Activated CD8-positive, alpha-beta T cell treated with anti-CD3 and anti-CD28 coated beads, Interleukin-2, amount 10 ng/mL, durations not matched to agents 7 days and 5 days (primary cell): ENCODE measurements at regions not wholly inside any gene's neighbourhood (a gene's known extent, or its start where the extent isn't known, plus 50 kb on each side); places are given as distances from the start of the nearest gene placed in this dataset.

Source experiments
- ATAC-seq: fragments of 150-1000 bp; cut with Tn5 transposase; one replicate; pipeline ENCODE4 v1.10.0; 2021; ENCODE audit warnings: moderate library complexity
- CTCF ChIA-PET: fragments of 350-600 bp; sonication (Branson Sonifier 250); formaldehyde crosslinking; loops from one replicate; lab custom pipeline; 2021; ENCODE audit warnings: antibody characterized with exemption; lab: Charles Lee
- POLR2A ChIA-PET: fragments of 350-600 bp; sonication (Branson Sonifier 250); formaldehyde crosslinking; loops from one replicate; lab custom pipeline; 2021; ENCODE audit warnings: antibody characterized with exemption; lab: Charles Lee
- DNase-seq: peaks from one replicate; pipeline ENCODE4 v3.0.0-alpha.2; 2020
- H3K27ac Mint-ChIP-seq: one replicate; pipeline ENCODE4 v1.8.0; 2021; ENCODE audit warnings: mild to moderate bottlenecking, mixed read lengths
- H3K27me3 Mint-ChIP-seq: one replicate; pipeline ENCODE4 v1.8.0; 2021; ENCODE audit warnings: low read depth, mixed read lengths
- H3K36me3 Mint-ChIP-seq: one replicate; pipeline ENCODE4 v1.8.0; 2021; ENCODE audit warnings: low read depth, mixed read lengths
- H3K4me1 Mint-ChIP-seq: one replicate; pipeline ENCODE4 v1.8.0; 2021; ENCODE audit warnings: low read depth, mixed read lengths
- H3K4me3 Mint-ChIP-seq: one replicate; pipeline ENCODE4 v1.8.0; 2021; ENCODE audit warnings: mild to moderate bottlenecking, mixed read lengths
- H3K9me3 Mint-ChIP-seq: one replicate; pipeline ENCODE4 v1.8.0; 2022; ENCODE audit warnings: mixed read lengths; ENCODE audit not compliant: insufficient read depth

DNA sequence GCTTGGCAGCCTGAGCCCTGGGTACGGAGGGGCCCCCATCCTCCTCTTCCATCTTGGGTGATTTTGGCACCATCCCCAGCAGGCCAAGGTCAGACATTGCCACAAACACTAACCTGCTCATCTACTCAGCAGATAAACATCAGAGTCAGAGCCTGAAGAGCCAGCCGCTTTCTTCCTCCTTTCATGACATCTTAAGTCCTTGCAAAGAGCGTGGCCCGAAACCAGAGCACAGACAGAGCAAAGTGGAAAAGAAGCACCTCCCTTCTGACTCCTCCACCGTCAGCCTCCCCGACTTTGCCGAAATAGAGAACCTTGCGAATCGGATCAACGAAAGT, 60.4 kb upstream of the RPH3AL start:
- peaks cover 48% of the 10 kb centered on the region for H3K36me3 Mint-ChIP-seq
- peak overlapping the region; percentile 68 for H3K4me3 Mint-ChIP-seq
- POLR2A ChIA-PET, result interaction anchor here (1.3 kb wide), 1 partner anchor 122 kb away, joined by 3 read pairs; no protein-coding TSS in a partner anchor
- CTCF ChIA-PET, result interaction anchor here (0.7 to 3.3 kb wide), 42 partner anchors 10 to 568 kb away, joined by 3 to 209 read pairs (median 6); partner anchors contain the start of genes GEMIN4 and RFLNB
- no peak for ATAC-seq
- no peaks in the 10 kb centered on the region for H3K9me3 Mint-ChIP-seq
- peaks cover 79% of the 10 kb centered on the region for H3K4me1 Mint-ChIP-seq
- H3K27ac Mint-ChIP-seq, result peak overlapping the region; percentile 74
- no peak for DNase-seq
- H3K27me3 Mint-ChIP-seq, result peaks cover 3% of the 10 kb centered on the region

GRCh38 chr17:412211-413015, 59.8 kb upstream of the RPH3AL start:
- peak overlapping the region; percentile 81 for H3K27ac Mint-ChIP-seq
- peaks cover 74% of the 10 kb centered on the region for H3K4me1 Mint-ChIP-seq
- H3K36me3 Mint-ChIP-seq, result peaks cover 52% of the 10 kb centered on the region
- peak overlapping the region; percentile 68 for H3K4me3 Mint-ChIP-seq
- no peaks in the 10 kb centered on the region for H3K9me3 Mint-ChIP-seq
- peaks cover 3% of the 10 kb centered on the region for H3K27me3 Mint-ChIP-seq
- CTCF ChIA-PET, result interaction anchor here (0.5 to 3.3 kb wide), 70 partner anchors 10 to 585 kb away, joined by 3 to 209 read pairs (median 5); partner anchors contain the start of genes GEMIN4, GLOD4, MRM3 and RFLNB
- POLR2A ChIA-PET, result interaction anchor here (0.6 to 1.8 kb wide), 5 partner anchors 77 to 288 kb away, joined by 3 to 7 read pairs (median 3); no protein-coding TSS in a partner anchor
- DNase-seq (peak; percentile 81), ATAC-seq (no peak)

DNA sequence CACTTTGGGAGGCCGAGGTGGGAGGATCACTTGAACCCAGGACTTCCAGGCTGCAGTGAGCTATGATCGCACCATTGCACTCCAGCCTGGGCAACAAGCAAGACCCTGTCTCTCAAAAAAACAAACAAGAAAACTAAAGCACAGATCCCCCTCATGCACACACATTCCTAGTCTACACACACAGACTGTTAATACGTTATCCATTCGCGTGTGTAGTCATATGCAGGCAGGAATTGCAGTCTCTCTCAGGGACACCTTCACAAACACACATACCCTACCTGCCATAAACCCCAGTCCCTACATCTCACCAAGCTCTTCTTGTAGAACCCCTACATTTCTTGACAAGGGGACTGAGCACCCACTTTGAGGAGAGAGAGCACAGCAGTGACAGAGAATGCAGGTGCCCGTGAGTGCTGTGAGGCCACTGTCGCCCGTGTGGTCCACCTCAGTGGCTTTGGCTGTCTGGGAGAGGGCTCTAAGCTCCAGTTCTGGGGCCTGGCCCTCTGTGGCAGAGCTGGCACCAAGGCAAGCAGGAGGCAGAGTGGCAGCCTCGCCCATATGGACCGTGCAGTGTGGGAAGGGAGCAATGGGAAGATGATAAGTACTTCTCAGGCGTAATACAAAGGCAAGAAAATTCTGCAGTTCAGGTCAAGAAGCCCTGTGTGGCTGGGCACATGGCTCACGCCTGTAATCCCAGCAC, 59.0 kb upstream of the RPH3AL start:
- H3K4me1 Mint-ChIP-seq, result peaks cover 65% of the 10 kb centered on the region
- CTCF ChIA-PET, result interaction anchor here (0.5 to 3.3 kb wide), 61 partner anchors 11 to 585 kb away, joined by 3 to 209 read pairs (median 6); partner anchors contain the start of genes GEMIN4, GLOD4, MRM3 and RFLNB
- peaks cover 3% of the 10 kb centered on the region for H3K27me3 Mint-ChIP-seq
- DNase-seq (no peak), ATAC-seq (no peak)
- POLR2A ChIA-PET, result interaction anchor here (0.6 to 1.8 kb wide), 6 partner anchors 78 to 289 kb away, joined by 3 to 7 read pairs (median 3); no protein-coding TSS in a partner anchor
- no peaks in the 10 kb centered on the region for H3K9me3 Mint-ChIP-seq
- H3K27ac Mint-ChIP-seq, result peak overlapping the region; percentile 81
- peak overlapping the region; percentile 72 for H3K4me3 Mint-ChIP-seq
- H3K36me3 Mint-ChIP-seq, result peaks cover 53% of the 10 kb centered on the region

DNA sequence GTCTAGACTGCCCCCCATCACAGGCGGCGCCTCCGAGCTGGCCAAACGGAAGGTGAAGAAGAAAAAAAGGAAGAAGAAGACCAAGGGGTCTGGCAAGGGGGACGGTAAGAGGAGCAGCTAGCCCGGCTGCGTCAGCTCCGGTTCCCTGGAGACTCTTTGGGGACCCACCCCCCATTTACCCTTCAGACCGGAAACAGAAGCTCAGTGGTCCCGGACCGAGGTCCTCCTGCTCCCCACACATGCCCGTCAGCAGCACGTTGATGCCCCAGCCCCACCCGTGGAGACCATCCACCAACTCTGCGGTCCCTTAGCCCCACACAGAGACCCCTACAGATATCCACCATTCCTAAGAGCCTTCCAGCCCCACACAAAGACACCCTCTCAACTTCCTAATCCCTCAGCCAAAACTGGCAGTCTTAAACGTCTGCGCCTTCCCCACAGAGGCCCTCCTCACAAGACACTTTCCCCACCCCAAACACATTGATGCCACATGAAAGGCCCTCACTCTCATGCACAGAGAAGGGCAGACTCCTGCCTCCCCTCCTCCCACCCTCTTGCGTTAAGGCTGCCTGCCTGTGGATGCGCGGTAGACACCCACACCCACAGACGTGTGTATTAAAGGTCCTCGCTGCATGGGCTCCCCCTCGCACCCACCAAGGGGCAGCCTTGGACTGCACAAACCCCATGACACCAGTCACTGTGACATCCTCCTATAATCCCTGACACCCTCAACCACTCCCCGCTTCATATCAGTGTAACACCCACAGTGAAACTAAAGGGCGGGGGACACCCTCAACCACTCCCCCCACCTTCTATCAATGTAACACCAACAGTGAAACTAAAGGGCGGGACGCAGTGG, 58.2 kb upstream of the RPH3AL start:
- ChIA-PET CTCF (interaction anchor here (1.0 to 3.3 kb wide), 14 partner anchors 12 to 319 kb away, joined by 3 to 209 read pairs (median 12); partner anchors contain the start of gene VPS53), POLR2A (interaction anchor here (0.8 to 1.8 kb wide), 3 partner anchors 79 to 370 kb away, joined by 3 to 7 read pairs (median 3); no protein-coding TSS in a partner anchor)
- ATAC-seq (peak; percentile 66), DNase-seq (peak; percentile 79)
- H3K36me3 Mint-ChIP-seq, result peaks cover 53% of the 10 kb centered on the region
- H3K4me1 Mint-ChIP-seq, result peaks cover 57% of the 10 kb centered on the region
- peak overlapping the region; percentile 72 for H3K4me3 Mint-ChIP-seq
- H3K9me3 Mint-ChIP-seq, result no peaks in the 10 kb centered on the region
- peaks cover 3% of the 10 kb centered on the region for H3K27me3 Mint-ChIP-seq
- H3K27ac Mint-ChIP-seq, result peak overlapping the region; percentile 81

DNA sequence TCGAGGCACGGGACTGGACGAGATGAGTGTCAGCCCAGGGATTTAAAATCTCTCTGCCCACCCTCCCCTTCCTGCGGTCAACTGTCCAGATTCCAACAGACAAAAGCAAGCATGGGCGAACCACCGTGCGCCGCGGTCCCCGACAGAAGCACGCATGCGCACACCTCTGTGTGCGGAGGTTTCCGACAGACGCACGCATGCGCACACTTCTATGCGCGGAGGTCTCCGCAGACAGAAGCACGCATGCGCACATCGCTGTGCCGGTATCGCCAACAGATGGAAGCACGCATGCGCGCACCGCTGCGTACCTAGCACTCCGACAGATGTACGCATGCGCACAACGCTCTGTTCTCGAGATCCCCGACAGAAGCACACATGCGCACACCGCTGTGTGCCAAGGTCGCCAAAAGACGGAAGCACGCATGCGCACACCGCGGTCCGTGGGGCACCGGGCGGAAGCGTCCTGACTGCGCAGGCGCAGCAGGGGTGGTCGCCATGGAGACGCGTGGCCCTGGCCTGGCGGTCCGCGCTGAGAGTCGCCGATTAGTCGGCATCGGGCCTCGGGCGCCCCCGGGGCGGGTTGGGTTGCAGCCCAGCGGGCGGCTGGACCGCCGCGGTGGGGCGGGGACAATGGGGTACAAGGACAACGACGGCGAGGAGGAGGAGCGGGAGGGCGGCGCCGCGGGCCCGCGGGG, 57.4 kb upstream of the RPH3AL start:
- peaks cover 51% of the 10 kb centered on the region for H3K36me3 Mint-ChIP-seq
- H3K27me3 Mint-ChIP-seq, result peaks cover 3% of the 10 kb centered on the region
- ATAC-seq, result peak; percentile 72
- ChIA-PET CTCF (interaction anchor here (1.0 to 3.3 kb wide), 3 partner anchors 278 to 320 kb away, joined by 3 to 209 read pairs (median 3); no protein-coding TSS in a partner anchor), POLR2A (interaction anchor here (0.9 kb wide), 1 partner anchor 371 kb away, joined by 3 read pairs; no protein-coding TSS in a partner anchor)
- DNase-seq, result peak; percentile 100
- H3K4me1 Mint-ChIP-seq, result peaks cover 49% of the 10 kb centered on the region
- H3K9me3 Mint-ChIP-seq, result no peaks in the 10 kb centered on the region
- H3K4me3 Mint-ChIP-seq, result peak overlapping the region; percentile 72
- H3K27ac Mint-ChIP-seq, result peak overlapping the region; percentile 81

DNA sequence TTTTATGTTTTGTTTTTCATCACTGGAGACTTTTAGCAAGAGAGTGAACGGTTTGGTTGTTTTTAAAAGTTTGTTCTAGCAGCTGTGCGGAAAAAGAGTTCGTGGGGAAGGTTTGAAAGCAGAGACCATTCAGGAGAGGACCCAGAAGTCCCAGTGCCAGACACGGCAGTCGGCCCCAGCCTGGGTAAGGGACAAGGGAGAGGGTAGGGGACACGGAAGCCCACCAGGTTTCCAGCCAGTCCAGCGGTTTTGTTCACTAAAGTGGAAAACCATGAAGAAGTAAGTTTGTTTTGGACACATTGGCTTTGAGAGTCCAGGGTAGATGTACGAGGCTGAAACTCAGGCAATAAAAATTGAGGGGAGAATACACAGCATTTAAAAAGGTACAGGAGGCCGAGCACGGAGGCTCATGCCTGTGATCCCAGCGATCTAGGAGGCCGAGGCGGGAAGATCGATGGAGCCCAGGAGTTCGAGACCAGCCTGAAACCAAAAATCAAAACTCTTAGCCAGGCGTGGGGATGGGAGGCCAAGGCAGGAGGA, 56.8 kb upstream of the RPH3AL start:
- peak overlapping the region; percentile 81 for H3K27ac Mint-ChIP-seq
- peaks cover 49% of the 10 kb centered on the region for H3K36me3 Mint-ChIP-seq
- no peaks in the 10 kb centered on the region for H3K9me3 Mint-ChIP-seq
- ATAC-seq (no peak), DNase-seq (no peak)
- ChIA-PET POLR2A (no interaction called here), CTCF (no interaction called here)
- peak overlapping the region; percentile 72 for H3K4me3 Mint-ChIP-seq
- H3K4me1 Mint-ChIP-seq, result peaks cover 43% of the 10 kb centered on the region
- peaks cover 3% of the 10 kb centered on the region for H3K27me3 Mint-ChIP-seq

DNA sequence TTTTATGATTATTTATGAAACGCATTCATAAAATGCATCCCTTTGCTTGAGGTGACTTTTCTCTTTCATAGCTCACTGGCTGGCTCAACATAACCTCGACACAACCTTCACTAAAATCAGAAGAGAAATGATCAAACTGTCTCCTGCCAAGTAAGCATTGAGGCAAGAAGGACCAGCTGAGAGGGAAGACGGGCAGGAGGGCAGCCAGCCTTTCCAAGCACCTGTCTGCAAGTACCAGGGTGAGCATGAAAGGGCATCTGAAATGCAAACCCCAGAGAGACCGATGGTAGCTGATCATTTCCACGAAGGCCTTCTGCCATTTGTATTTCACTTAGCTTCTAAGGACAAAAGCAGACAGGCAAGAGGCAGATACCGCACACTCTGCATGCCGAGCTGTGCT, 52.1 kb upstream of the RPH3AL start:
- Mint-ChIP-seq H3K9me3 (no peaks in the 10 kb centered on the region), H3K4me1 (peaks cover 8% of the 10 kb centered on the region), H3K27ac (no peak overlapping the region), H3K27me3 (no peaks in the 10 kb centered on the region), H3K4me3 (no peak overlapping the region), H3K36me3 (peaks cover 31% of the 10 kb centered on the region)
- CTCF ChIA-PET, result no interaction called here
- DNase-seq (no peak), ATAC-seq (no peak)
- POLR2A ChIA-PET, result no interaction called here
